A549 (cell line): ENCODE measurements at regions not wholly inside any gene's neighbourhood (a gene's known extent, or its start where the extent isn't known, plus 50 kb on each side); places are given as distances from the start of the nearest gene placed in this dataset.

ENCODE experiments used
- ATAC-seq, 2 experiments: fragments of 200-7000 bp in 1 of 2; fragments of >200 bp in 1 of 2; cut with Nextera tagmentation in 1 of 2; cut with Tn5 transposase in 1 of 2; 3 replicates each; pipeline versions ENCODE4 v1.8.0 to v1.9.1; 2018 to 2020; ENCODE audit warnings: mild to moderate bottlenecking in 1 of 2, moderate library complexity in 1 of 2
- CTCF ChIA-PET: fragments of 300-600 bp; sonication (Branson Sonifier 250); formaldehyde crosslinking; extraction: SDS; loops from one replicate; lab custom pipeline; 2021; ENCODE audit warnings: antibody characterized with exemption, inconsistent platforms; lab: Yijun Ruan, JAX
- POLR2A ChIA-PET: fragments of 350-600 bp; formaldehyde crosslinking; extraction: SDS; loops from one replicate; lab custom pipeline; 2021; ENCODE audit warnings: antibody characterized with exemption, inconsistent platforms; lab: Yijun Ruan, JAX
- DNase-seq, 2 experiments: peaks; one replicate each; pipeline versions ENCODE4 v3.0.0 to v3.0.0-alpha.2; 2011 to 2016; ENCODE audit warnings: low read depth in 1 of 2, low spot score in 1 of 2
- FAIRE-seq: peaks from 2 replicates; lab custom pipeline; 2011; peaks lifted over from hg19 to GRCh38; lab: Jason Lieb, UNC
- H3K27ac ChIP-seq, 2 experiments: fragments of >200 bp; sonication (Bioruptor Twin); formaldehyde crosslinking; 3 replicates each; pipeline ENCODE4 v1.5.1; 2016 to 2017
- H3K4me1 ChIP-seq: fragments of >200 bp; sonication (Bioruptor Twin); formaldehyde crosslinking; 3 replicates; pipeline ENCODE4 v1.6.1; 2016
- H3K4me2 ChIP-seq: fragments of >200 bp; sonication (Bioruptor Twin); formaldehyde crosslinking; 3 replicates; pipeline ENCODE4 v1.6.1; 2016
- H3K4me3 ChIP-seq: fragments of >200 bp; sonication (Bioruptor Twin); formaldehyde crosslinking; 3 replicates; pipeline ENCODE4 v1.5.1; 2016
- H3K9me3 ChIP-seq: fragments of >200 bp; sonication (Bioruptor Twin); formaldehyde crosslinking; 3 replicates; pipeline ENCODE4 v1.6.1; 2016
- ATOH8 ChIP-seq: fragments of 250-450 bp; sonication (Bioruptor Pico); IDR thresholded peaks from 2 replicates; pipeline ENCODE4 v1.5.0; 2020; ENCODE audit warnings: low read depth, mild to moderate bottlenecking, moderate library complexity
- BCL3 ChIP-seq: fragments of >200 bp; sonication (Bioruptor Twin); formaldehyde crosslinking; IDR thresholded peaks from 3 replicates; pipeline ENCODE4 v1.6.1; 2016
- CBX8 ChIP-seq: fragments of 200-600 bp; sonication (generic); IDR thresholded peaks from 2 replicates; pipeline ENCODE4 v1.6.1; 2016
- CEBPB ChIP-seq, 2 experiments: fragments of >200 bp in 1 of 2; sonication (Bioruptor Twin) in 1 of 2; formaldehyde crosslinking in 1 of 2; IDR thresholded peaks; 2 replicates each; pipeline ENCODE4 v1.6.1; 2012 to 2016
- CHD2 ChIP-seq: fragments of 150-350 bp; IDR thresholded peaks from 2 replicates; pipeline ENCODE4 v1.6.1; 2014; ENCODE audit warnings: low read length; ENCODE audit not compliant: partially characterized antibody
- CHD4 ChIP-seq: fragments of 200-600 bp; sonication (generic); IDR thresholded peaks from 2 replicates; pipeline ENCODE4 v1.6.1; 2016; ENCODE audit warnings: antibody characterized with exemption, mild to moderate bottlenecking, borderline replicate concordance
- EHF ChIP-seq: fragments of 250-450 bp; sonication (Bioruptor Pico); IDR thresholded peaks from 2 replicates; pipeline ENCODE4 v1.5.0; 2020; ENCODE audit warnings: mild to moderate bottlenecking
- EHMT2 ChIP-seq: fragments of 200-600 bp; sonication (generic); IDR thresholded peaks from 2 replicates; pipeline ENCODE4 v1.6.1; 2016; ENCODE audit warnings: antibody characterized with exemption, low read depth, mild to moderate bottlenecking, moderate library complexity
- ESRRA ChIP-seq: fragments of 150-350 bp; IDR thresholded peaks from 2 replicates; pipeline ENCODE4 v1.6.1; 2014; ENCODE audit warnings: mild to moderate bottlenecking, low read length, borderline replicate concordance
- FOXS1 ChIP-seq: fragments of 250-450 bp; sonication (Bioruptor Pico); IDR thresholded peaks from 2 replicates; pipeline ENCODE4 v1.5.0; 2020; ENCODE audit warnings: mild to moderate bottlenecking, moderate library complexity
- GATA3 ChIP-seq: IDR thresholded peaks from 2 replicates; pipeline ENCODE4 v1.6.1; 2012; ENCODE audit warnings: borderline replicate concordance
- HES2 ChIP-seq: fragments of >200 bp; sonication (Bioruptor Twin); formaldehyde crosslinking; IDR thresholded peaks from 2 replicates; pipeline ENCODE4 v1.6.1; 2016
- HEYL ChIP-seq: fragments of 250-450 bp; sonication (Bioruptor Pico); IDR thresholded peaks from 2 replicates; pipeline ENCODE4 v1.8.0; 2021; ENCODE audit warnings: mild to moderate bottlenecking, moderate library complexity
- HMGXB4 ChIP-seq: fragments of 250-450 bp; sonication (Bioruptor Pico); IDR thresholded peaks from 2 replicates; pipeline ENCODE4 v1.5.0; 2021; ENCODE audit warnings: mild to moderate bottlenecking, moderate library complexity, borderline replicate concordance
- HOXB5 ChIP-seq: fragments of 250-450 bp; sonication (Bioruptor Pico); IDR thresholded peaks from 2 replicates; pipeline ENCODE4 v1.5.0; 2020; ENCODE audit warnings: mild to moderate bottlenecking, moderate library complexity
- MAX ChIP-seq: IDR thresholded peaks from 2 replicates; pipeline ENCODE4 v1.6.1; 2012
- MAZ ChIP-seq: fragments of 150-350 bp; IDR thresholded peaks from 2 replicates; pipeline ENCODE4 v1.6.1; 2014; ENCODE audit warnings: antibody characterized with exemption, low read depth, low read length, borderline replicate concordance
- MYC ChIP-seq: IDR thresholded peaks from 2 replicates; pipeline ENCODE4 v1.6.1; 2012; ENCODE audit warnings: mild to moderate bottlenecking, inconsistent platforms, low read length, improper control_type of control experiment, borderline replicate concordance
- PHF8 ChIP-seq: fragments of 200-600 bp; sonication (generic); IDR thresholded peaks from 2 replicates; pipeline ENCODE4 v1.6.1; 2016; ENCODE audit warnings: low read depth, mild to moderate bottlenecking, antibody characterized with exemption, moderate library complexity, borderline replicate concordance
- POLR2A ChIP-seq: IDR thresholded peaks from 2 replicates; pipeline ENCODE4 v1.6.1; 2012; ENCODE audit warnings: mild to moderate bottlenecking, low read length
- POLR2AphosphoS2 ChIP-seq: conservative IDR thresholded peaks from 2 replicates; pipeline ENCODE4 v1.6.1; 2012; ENCODE audit warnings: low read length, improper control_type of control experiment, inconsistent platforms
- RAD21 ChIP-seq, 2 experiments: fragments of >200 bp in 1 of 2; sonication (Bioruptor Twin) in 1 of 2; formaldehyde crosslinking in 1 of 2; IDR thresholded peaks in 1 of 2; conservative IDR thresholded peaks in 1 of 2; 2 replicates in 1 of 2; 3 replicates in 1 of 2; pipeline ENCODE4 v1.6.1; 2012 to 2018; ENCODE audit warnings: inconsistent platforms in 1 of 2
- RARB ChIP-seq: fragments of 250-450 bp; sonication (Bioruptor Pico); IDR thresholded peaks from 2 replicates; pipeline ENCODE4 v1.8.0; 2021; ENCODE audit warnings: mild to moderate bottlenecking, moderate library complexity
- RCOR1 ChIP-seq: fragments of 150-350 bp; IDR thresholded peaks from 2 replicates; pipeline ENCODE4 v1.6.1; 2014; ENCODE audit warnings: antibody characterized with exemption, low read length, low read depth
- SREBF2 ChIP-seq: fragments of 450-650 bp; IDR thresholded peaks from 2 replicates; pipeline ENCODE4 v1.6.1; 2014; ENCODE audit warnings: mild to moderate bottlenecking, moderate library complexity
- TP53 ChIP-seq: fragments of 250-450 bp; sonication (Bioruptor Pico); IDR thresholded peaks from 2 replicates; pipeline ENCODE4 v1.5.0; 2021; ENCODE audit warnings: mild to moderate bottlenecking, moderate library complexity
- ZFP36 ChIP-seq: fragments of 450-650 bp; IDR thresholded peaks from 2 replicates; pipeline ENCODE4 v1.6.1; 2014; ENCODE audit warnings: borderline replicate concordance; ENCODE audit not compliant: partially characterized antibody
- ZNF302 ChIP-seq: fragments of 250-450 bp; sonication (Bioruptor Pico); IDR thresholded peaks from 2 replicates; pipeline ENCODE4 v1.9.0; 2021; ENCODE audit warnings: inconsistent platforms, mild to moderate bottlenecking, moderate library complexity
- WGBS: methylation state at CpG from one replicate; pipeline ENCODE4 v1.1.6; 2017; ENCODE audit errors: missing lambda C conversion rate; 5-methylcytosine and 5-hydroxymethylcytosine counted together

GRCh38 chr13:74202129-74202813, 68.1 kb upstream of the KLF12 start (continued):
- TF ChIP-seq EHMT2 (no peak), HES2 (no peak), CHD4 (no peak), CHD2 (no peak), BCL3 (no peak), FOXS1 (CRISPR knock-in tag) (no peak), EHF (no peak)

GRCh38 chr13:74201530-74201929, 67.3 kb upstream of the KLF12 start:
- WGBS, result 93% methylated on average over 1 of the region's 1 CpG
- POLR2A ChIA-PET, result no interaction called here

GRCh38 chr13:74200081-74200480, 65.9 kb upstream of the KLF12 start:
- no peak overlapping the region for H3K4me3 ChIP-seq
- no peak for ATAC-seq

More at GRCh38 chr13:74201530-74201929, 67.3 kb upstream of the KLF12 start:
- FAIRE-seq, result no peak
- no peak for ATAC-seq
- Histone ChIP-seq H3K4me1 (no peaks in the 10 kb centered on the region), H3K27ac (no peak overlapping the region)
- TF ChIP-seq ESRRA (no peak), HOXB5 (CRISPR knock-in tag) (no peak), POLR2AphosphoS2 (no peak), RAD21 (conservative IDR thresholded peaks at IDR 0.05 in 1 of 2, IDR thresholded peaks at IDR 0.05 in 1 of 2) (no peak)
- TF ChIP-seq, all 56 proteins: peak for 0
- CTCF ChIA-PET, result interaction anchor here (0.5 to 1.0 kb wide), 3 partner anchors 10 to 417 kb away, joined by 3 read pairs; no protein-coding TSS in a partner anchor
- H3K4me2 ChIP-seq, result no peak overlapping the region
- no peak for DNase-seq
- H3K4me3 ChIP-seq, result no peak overlapping the region
- no peaks in the 10 kb centered on the region for H3K9me3 ChIP-seq

GRCh38 chr13:74197677-74198429, 63.6 kb upstream of the KLF12 start:
- POLR2A ChIA-PET, result no interaction called here
- Histone ChIP-seq H3K4me1 (no peaks in the 10 kb centered on the region), H3K27ac (no peak overlapping the region), H3K4me3 (no peak overlapping the region), H3K9me3 (no peaks in the 10 kb centered on the region), H3K4me2 (no peak overlapping the region)
- DNase-seq (no peak), ATAC-seq (no peak), FAIRE-seq (no peak)
- WGBS, result 86% methylated on average over 4 of the region's 4 CpGs
- CTCF ChIA-PET, result no interaction called here
- TF ChIP-seq MAZ, result no peak
- TF ChIP-seq HEYL (CRISPR knock-in tag), result no peak
- no peak for TF ChIP-seq MYC
- no peak for TF ChIP-seq ATOH8
- TF ChIP-seq CEBPB (IDR thresholded peaks at IDR 0.05), result no peak
- no peak for TF ChIP-seq ZFP36
- no peak for TF ChIP-seq CBX8
- TF ChIP-seq TP53 (CRISPR knock-in tag), result no peak
- TF ChIP-seq POLR2A, result no peak
- no peak for TF ChIP-seq HMGXB4 (CRISPR knock-in tag)
- TF ChIP-seq SREBF2, result no peak

More at GRCh38 chr13:74200081-74200480, 65.9 kb upstream of the KLF12 start:
- Histone ChIP-seq H3K4me2 (no peak overlapping the region), H3K27ac (no peak overlapping the region)
- no peak for DNase-seq
- FAIRE-seq, result no peak
- TF ChIP-seq ESRRA, result no peak
- no peak for TF ChIP-seq CEBPB (IDR thresholded peaks at IDR 0.05)
- TF ChIP-seq MAX, result no peak
- TF ChIP-seq RCOR1, result no peak
- no peak for TF ChIP-seq PHF8
- no peak for TF ChIP-seq CHD4
- TF ChIP-seq RARB (CRISPR knock-in tag), result no peak
- TF ChIP-seq GATA3, result no peak
- no peak for TF ChIP-seq ZNF302 (CRISPR knock-in tag)
- no peak for TF ChIP-seq HEYL (CRISPR knock-in tag)
- TF ChIP-seq, all 56 proteins: peak for 0
- Histone ChIP-seq H3K9me3 (no peaks in the 10 kb centered on the region), H3K4me1 (no peaks in the 10 kb centered on the region)
- ChIA-PET CTCF (no interaction called here), POLR2A (no interaction called here)
- WGBS, result 79% methylated on average over 1 of the region's 1 CpG
